A204.1 (cell line): ENCODE measurements at regions not wholly inside any gene's neighbourhood (a gene's known extent, or its start where the extent isn't known, plus 50 kb on each side); places are given as distances from the start of the nearest gene placed in this dataset.
"Not testable (repeated sequence)": the region's sequence is repeated elsewhere in the genome, so short reads cannot be mapped to it uniquely, and the experiment has no call there.

Experiments
- FAIRE-seq: peaks from 2 replicates; lab custom pipeline; 2012; peaks lifted over from hg19 to GRCh38; lab: Jason Lieb, UNC

- FAIRE-seq, result no peak
Measured at GRCh38 chr1:189775343-189775742, 702.3 kb downstream of the BRINP3 start.

- FAIRE-seq, result no peak
Measured at GRCh38 chr1:189779034-189779433, 698.6 kb downstream of the BRINP3 start.

- no peak for FAIRE-seq
Measured at GRCh38 chr1:189782295-189782694, 695.4 kb downstream of the BRINP3 start.

- no peak for FAIRE-seq
Measured at GRCh38 chr1:189783456-189783855, 694.2 kb downstream of the BRINP3 start.

GRCh38 chr1:189786761-189787160 lies 690.9 kb downstream of the BRINP3 start:
- FAIRE-seq, result no peak

GRCh38 chr1:189787201-189787600 lies 690.5 kb downstream of the BRINP3 start:
- no peak for FAIRE-seq

- no peak for FAIRE-seq
Measured at GRCh38 chr1:189790335-189790734, 687.3 kb downstream of the BRINP3 start.

GRCh38 chr1:189803364-189803763 lies 674.3 kb downstream of the BRINP3 start:
- no peak for FAIRE-seq

- no peak for FAIRE-seq
Measured at GRCh38 chr1:189804352-189804751, 673.3 kb downstream of the BRINP3 start.

- FAIRE-seq, result no peak
Measured at GRCh38 chr1:189805735-189806134, 671.9 kb downstream of the BRINP3 start.

GRCh38 chr1:189810639-189811038 lies 667.0 kb downstream of the BRINP3 start:
- not testable (repeated sequence) for FAIRE-seq

- no peak for FAIRE-seq
Measured at GRCh38 chr1:189811960-189812359, 665.7 kb downstream of the BRINP3 start.

- no peak for FAIRE-seq
Measured at GRCh38 chr1:189816558-189816957, 661.1 kb downstream of the BRINP3 start.

GRCh38 chr1:189819751-189820150 lies 657.9 kb downstream of the BRINP3 start:
- FAIRE-seq, result no peak

GRCh38 chr1:189821833-189822232 lies 655.8 kb downstream of the BRINP3 start:
- no peak for FAIRE-seq

- no peak for FAIRE-seq
Measured at GRCh38 chr1:189834813-189835212, 642.9 kb downstream of the BRINP3 start.

- FAIRE-seq, result no peak
Measured at GRCh38 chr1:189847613-189848012, 630.1 kb downstream of the BRINP3 start.

- FAIRE-seq, result no peak
Measured at GRCh38 chr1:189851806-189852367, 625.8 kb downstream of the BRINP3 start.

- no peak for FAIRE-seq
Measured at GRCh38 chr1:189859385-189859977, 618.2 kb downstream of the BRINP3 start.

GRCh38 chr1:189866606-189867005 lies 611.1 kb downstream of the BRINP3 start:
- FAIRE-seq, result no peak

- FAIRE-seq, result no peak
Measured at GRCh38 chr1:189868021-189868420, 609.6 kb downstream of the BRINP3 start.

GRCh38 chr1:189874715-189875435 lies 602.8 kb downstream of the BRINP3 start:
- no peak for FAIRE-seq

- no peak for FAIRE-seq
Measured at GRCh38 chr1:189880135-189880534, 597.5 kb downstream of the BRINP3 start.
